HG03103 (cell line): ENCODE measurements at regions not wholly inside any gene's neighbourhood (a gene's known extent, or its start where the extent isn't known, plus 50 kb on each side); places are given as distances from the start of the nearest gene placed in this dataset.

Experiments used
- ATAC-seq: cut with Tn5 transposase; IDR thresholded peaks from one replicate; pipeline ENCODE4 v1.9.1; 2021; ENCODE audit warnings: low read depth; ENCODE audit not compliant: unreplicated experiment

GRCh38 chr5:145141534-145141933, 693.6 kb downstream of the PRELID2 start:
- ATAC-seq: no peak

GRCh38 chr5:145130996-145131395, 704.1 kb downstream of the PRELID2 start:
- ATAC-seq: no peak

- no peak for ATAC-seq
These were observed 705.3 kb downstream of the PRELID2 start for GRCh38 chr5:145129797-145130196.

- no peak for ATAC-seq
These were observed 710.3 kb downstream of the PRELID2 start for GRCh38 chr5:145124806-145125205.

GRCh38 chr5:145118611-145119010, 716.5 kb downstream of the PRELID2 start:
- no peak for ATAC-seq

- ATAC-seq: no peak
These were observed 717.0 kb downstream of the PRELID2 start for GRCh38 chr5:145118127-145118526.

- no peak for ATAC-seq
These were observed 717.9 kb downstream of the PRELID2 start for GRCh38 chr5:145117285-145117684.

GRCh38 chr5:145111420-145111819, 723.7 kb downstream of the PRELID2 start:
- no peak for ATAC-seq

GRCh38 chr5:145110834-145111233, 724.3 kb downstream of the PRELID2 start:
- no peak for ATAC-seq

GRCh38 chr5:145110181-145110580, 725.0 kb downstream of the PRELID2 start:
- ATAC-seq: no peak

GRCh38 chr5:145105384-145105783, 729.8 kb downstream of the PRELID2 start:
- ATAC-seq: no peak

- no peak for ATAC-seq
These were observed 731.0 kb downstream of the PRELID2 start for GRCh38 chr5:145104106-145104505.

GRCh38 chr5:145101246-145101645, 733.9 kb downstream of the PRELID2 start:
- no peak for ATAC-seq

GRCh38 chr5:145090115-145090514, 745.0 kb downstream of the PRELID2 start:
- ATAC-seq: no peak

GRCh38 chr5:145084834-145085233, 750.3 kb downstream of the PRELID2 start:
- ATAC-seq: no peak

GRCh38 chr5:145077028-145077427, 758.1 kb downstream of the PRELID2 start:
- ATAC-seq: no peak

- ATAC-seq: no peak
These were observed 759.1 kb downstream of the PRELID2 start for GRCh38 chr5:145076040-145076439.

GRCh38 chr5:145072889-145073288, 762.3 kb downstream of the PRELID2 start:
- ATAC-seq: no peak

GRCh38 chr5:145068721-145069120, 766.4 kb downstream of the PRELID2 start:
- ATAC-seq: no peak

GRCh38 chr5:145062280-145063062, 772.7 kb downstream of the PRELID2 start:
- ATAC-seq: no peak

- ATAC-seq: peak; percentile 99
These were observed 778.3 kb downstream of the PRELID2 start for GRCh38 chr5:145056800-145057199.

GRCh38 chr5:145050181-145050580, 785.0 kb downstream of the PRELID2 start:
- ATAC-seq: no peak

- ATAC-seq: no peak
These were observed 790.2 kb downstream of the PRELID2 start for GRCh38 chr5:145044970-145045369.
